ENCODE measurements at regions not wholly inside any gene's neighbourhood (a gene's known extent, or its start where the extent isn't known, plus 50 kb on each side); places are given as distances from the start of the nearest gene placed in this dataset.

GRCh38 chr6:98027898-98028297 is 744.9 kb upstream of the MMS22L start:
- no peak overlapping the region for H3K9ac ChIP-seq (ENCODE audit: extremely low read depth, low read length, poor library complexity, severe bottlenecking)
- no peak for DNase-seq
- H3K36me3 ChIP-seq (ENCODE audit: control insufficient read depth, insufficient read depth, low read length) = no peaks in the 10 kb centered on the region
- Mint-ChIP-seq H3K36me3 (ENCODE audit: low read depth) (no peaks in the 10 kb centered on the region), H3K4me3 (no peak overlapping the region), H3K9me3 (no peaks in the 10 kb centered on the region), H3K4me1 (peaks cover 5% of the 10 kb centered on the region), H3K27ac (no peak overlapping the region), H3K27me3 (ENCODE audit: insufficient read depth) (no peaks in the 10 kb centered on the region)
- no peaks in the 10 kb centered on the region for H3K4me1 ChIP-seq (ENCODE audit: control insufficient read depth, insufficient read depth, low read length)
- no peak overlapping the region for H3K4me3 ChIP-seq (ENCODE audit: low read length)
- no peaks in the 10 kb centered on the region for H3K27me3 ChIP-seq (ENCODE audit: control insufficient read depth, insufficient read depth, low read length, poor library complexity, severe bottlenecking)
- WGBS, 2 experiments (ENCODE audit: insufficient coverage in 1 of 2, insufficient read length in 1 of 2) = 90 to 100% methylated on average over 1 to 2 of the region's 2 CpGs
- no peaks in the 10 kb centered on the region for H3K9me3 ChIP-seq (ENCODE audit: control insufficient read depth, low read length)
- no peak for TF ChIP-seq CTCF (conservative IDR thresholded peaks at IDR 0.05)
- H3K27ac ChIP-seq (ENCODE audit: low read depth, low read length) = no peak overlapping the region

- no peak overlapping the region for H3K27ac Mint-ChIP-seq
- DNase-seq = no peak
- no peaks in the 10 kb centered on the region for H3K9me3 ChIP-seq (ENCODE audit: control insufficient read depth, low read length)
- 100% methylated on average over 1 of the region's 3 CpGs; no CpG with 5 or more reads in 1 of the 2 experiments for WGBS, 2 experiments (ENCODE audit: insufficient coverage in 1 of 2, insufficient read length in 1 of 2)
- no peaks in the 10 kb centered on the region for H3K9me3 Mint-ChIP-seq
- H3K27me3 ChIP-seq (ENCODE audit: control insufficient read depth, insufficient read depth, low read length, poor library complexity, severe bottlenecking) = no peaks in the 10 kb centered on the region
- H3K36me3 ChIP-seq (ENCODE audit: control insufficient read depth, insufficient read depth, low read length) = no peaks in the 10 kb centered on the region
- H3K27ac ChIP-seq (ENCODE audit: low read depth, low read length) = no peak overlapping the region
- no peak overlapping the region for H3K4me3 ChIP-seq (ENCODE audit: low read length)
- H3K36me3 Mint-ChIP-seq (ENCODE audit: low read depth) = no peaks in the 10 kb centered on the region
- H3K27me3 Mint-ChIP-seq (ENCODE audit: insufficient read depth) = no peaks in the 10 kb centered on the region
- no peak overlapping the region for H3K9ac ChIP-seq (ENCODE audit: extremely low read depth, low read length, poor library complexity, severe bottlenecking)
- H3K4me1 ChIP-seq (ENCODE audit: control insufficient read depth, insufficient read depth, low read length) = no peaks in the 10 kb centered on the region
- H3K4me1 Mint-ChIP-seq = peaks cover 6% of the 10 kb centered on the region
- H3K4me3 Mint-ChIP-seq = no peak overlapping the region
- TF ChIP-seq CTCF (conservative IDR thresholded peaks at IDR 0.05) = no peak
Observed at GRCh38 chr6:98033617-98034016, 750.6 kb upstream of the MMS22L start.

- peak overlapping the region; percentile 9 for H3K27ac Mint-ChIP-seq
Observed at GRCh38 chr6:98036344-98036923, 753.4 kb upstream of the MMS22L start.

More at GRCh38 chr6:98036344-98036923, 753.4 kb upstream of the MMS22L start:
- no peak for TF ChIP-seq CTCF (conservative IDR thresholded peaks at IDR 0.05)
- Histone ChIP-seq H3K4me3 (ENCODE audit: low read length) (no peak overlapping the region), H3K9me3 (ENCODE audit: control insufficient read depth, low read length) (no peaks in the 10 kb centered on the region), H3K36me3 (ENCODE audit: control insufficient read depth, insufficient read depth, low read length) (no peaks in the 10 kb centered on the region), H3K4me1 (ENCODE audit: control insufficient read depth, insufficient read depth, low read length) (peaks cover 3% of the 10 kb centered on the region), H3K27ac (ENCODE audit: low read depth, low read length) (peak overlapping the region; percentile 73), H3K27me3 (ENCODE audit: control insufficient read depth, insufficient read depth, low read length, poor library complexity, severe bottlenecking) (no peaks in the 10 kb centered on the region), H3K9ac (ENCODE audit: extremely low read depth, low read length, poor library complexity, severe bottlenecking) (no peak overlapping the region)
- DNase-seq = peak; percentile 55
- WGBS, 2 experiments (ENCODE audit: insufficient coverage in 1 of 2, insufficient read length in 1 of 2) = 24 to 44% methylated on average over 4 to 5 of the region's 5 CpGs
- H3K9me3 Mint-ChIP-seq = no peaks in the 10 kb centered on the region
- no peak overlapping the region for H3K4me3 Mint-ChIP-seq
- H3K36me3 Mint-ChIP-seq (ENCODE audit: low read depth) = no peaks in the 10 kb centered on the region
- H3K4me1 Mint-ChIP-seq = peaks cover 24% of the 10 kb centered on the region
- peaks cover 4% of the 10 kb centered on the region for H3K27me3 Mint-ChIP-seq (ENCODE audit: insufficient read depth)
